C4-2B (cell line): ENCODE measurements at regions not wholly inside any gene's neighbourhood (a gene's known extent, or its start where the extent isn't known, plus 50 kb on each side); places are given as distances from the start of the nearest gene placed in this dataset.

Experiments
- ZFX ChIP-seq: fragments of 450-650 bp; IDR thresholded peaks from 2 replicates; pipeline ENCODE4 v1.6.1; 2017
- TF ChIP-seq, protein P1 (sequence below): fragments of 450-650 bp; conservative IDR thresholded peaks from 2 replicates; pipeline ENCODE4 v1.5.1; 2017; ENCODE audit warnings: mild to moderate bottlenecking

- TF ChIP-seq, protein P1, sequence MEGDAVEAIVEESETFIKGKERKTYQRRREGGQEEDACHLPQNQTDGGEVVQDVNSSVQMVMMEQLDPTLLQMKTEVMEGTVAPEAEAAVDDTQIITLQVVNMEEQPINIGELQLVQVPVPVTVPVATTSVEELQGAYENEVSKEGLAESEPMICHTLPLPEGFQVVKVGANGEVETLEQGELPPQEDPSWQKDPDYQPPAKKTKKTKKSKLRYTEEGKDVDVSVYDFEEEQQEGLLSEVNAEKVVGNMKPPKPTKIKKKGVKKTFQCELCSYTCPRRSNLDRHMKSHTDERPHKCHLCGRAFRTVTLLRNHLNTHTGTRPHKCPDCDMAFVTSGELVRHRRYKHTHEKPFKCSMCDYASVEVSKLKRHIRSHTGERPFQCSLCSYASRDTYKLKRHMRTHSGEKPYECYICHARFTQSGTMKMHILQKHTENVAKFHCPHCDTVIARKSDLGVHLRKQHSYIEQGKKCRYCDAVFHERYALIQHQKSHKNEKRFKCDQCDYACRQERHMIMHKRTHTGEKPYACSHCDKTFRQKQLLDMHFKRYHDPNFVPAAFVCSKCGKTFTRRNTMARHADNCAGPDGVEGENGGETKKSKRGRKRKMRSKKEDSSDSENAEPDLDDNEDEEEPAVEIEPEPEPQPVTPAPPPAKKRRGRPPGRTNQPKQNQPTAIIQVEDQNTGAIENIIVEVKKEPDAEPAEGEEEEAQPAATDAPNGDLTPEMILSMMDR: peak; percentile 74
- no peak for TF ChIP-seq ZFX
These were observed 407.9 kb downstream of the PCDH18 start for GRCh38 chr4:137124278-137124932.
